SKM-1 (cell line): ENCODE measurements at regions not wholly inside any gene's neighbourhood (a gene's known extent, or its start where the extent isn't known, plus 50 kb on each side); places are given as distances from the start of the nearest gene placed in this dataset.

Experiments
- DNase-seq: peaks from one replicate; lab custom pipeline; 2025; ENCODE audit not compliant: unreplicated experiment; lab: John Stamatoyannopoulos, UW

- DNase-seq, result no peak
Observed at GRCh38 chrX:36916941-36917340, 91.2 kb upstream of the FAM47C start.

- no peak for DNase-seq
Observed at GRCh38 chrX:36927712-36928111, 80.5 kb upstream of the FAM47C start.

- no peak for DNase-seq
Observed at GRCh38 chrX:36930491-36930890, 77.7 kb upstream of the FAM47C start.

- no peak for DNase-seq
Observed at GRCh38 chrX:36947214-36947613, 61.0 kb upstream of the FAM47C start.

- no peak for DNase-seq
Observed at GRCh38 chrX:36950495-36951253, 57.5 kb upstream of the FAM47C start.

GRCh38 chrX:36957425-36958328, 50.5 kb upstream of the FAM47C start:
- DNase-seq, result no peak
